HepG2 (cell line): ENCODE measurements at regions not wholly inside any gene's neighbourhood (a gene's known extent, or its start where the extent isn't known, plus 50 kb on each side); places are given as distances from the start of the nearest gene placed in this dataset.

Source experiments
- ATAC-seq: fragments of 200-7000 bp; cut with Tn5 transposase; 3 replicates; pipeline ENCODE4 v1.9.1; 2020; ENCODE audit warnings: mild to moderate bottlenecking, moderate library complexity
- BruUV-seq: library from RNA; stranded (reverse); fragments of 400-500 nt; replicated peaks from 2 replicates; lab custom pipeline; 2021; lab: Mats Ljungman, UMichigan
- CTCF ChIA-PET: fragments of 300-600 bp; formaldehyde crosslinking; extraction: SDS; loops from one replicate; lab custom pipeline; 2021; ENCODE audit warnings: low total read pairs, inconsistent platforms, low intra/inter-chr PET ratio; lab: Yijun Ruan, JAX
- POLR2A ChIA-PET: fragments of 350-600 bp; sonication (Branson Sonifier 250); formaldehyde crosslinking; loops from one replicate; lab custom pipeline; 2020; ENCODE audit warnings: antibody characterized with exemption, inconsistent platforms; lab: Yijun Ruan, JAX
- DNase-seq: peaks from one replicate; pipeline ENCODE4 v3.0.0-alpha.2; 2015; ENCODE audit warnings: low spot score
- FAIRE-seq: peaks from 3 replicates; lab custom pipeline; 2011; peaks lifted over from hg19 to GRCh38; lab: Jason Lieb, UNC
- H2AFZ ChIP-seq: one replicate; pipeline ENCODE4 v1.6.1; 2011; ENCODE audit warnings: low read length, inconsistent platforms
- H3K27ac ChIP-seq: fragments of 300-600 bp; 3 replicates; pipeline ENCODE4 v1.8.0; 2011; ENCODE audit warnings: mixed run types, mild to moderate bottlenecking, mixed read lengths, low read length, inconsistent platforms; ENCODE audit not compliant: insufficient read depth; ENCODE audit errors: extremely low read length
- H3K27me3 ChIP-seq, 2 experiments: fragments of 200-600 bp in 1 of 2; 2 replicates in 1 of 2; 3 replicates in 1 of 2; pipeline versions ENCODE4 v1.6.0 to v1.8.0; 2011; ENCODE audit warnings: low read length in 2 of 2, mild to moderate bottlenecking in 2 of 2, moderate library complexity in 2 of 2, inconsistent platforms in 1 of 2; ENCODE audit not compliant: insufficient read depth in 2 of 2, control insufficient read depth in 1 of 2
- H3K36me3 ChIP-seq, 2 experiments: fragments of 200-600 bp in 1 of 2; replicated peaks in 1 of 2; 2 replicates in 1 of 2; 3 replicates in 1 of 2; pipeline versions ENCODE4 v1.5.1 to v1.8.0; 2011; ENCODE audit warnings: low read length in 2 of 2, inconsistent platforms in 1 of 2; ENCODE audit not compliant: insufficient read depth in 2 of 2, control insufficient read depth in 1 of 2
- H3K4me1 ChIP-seq: 2 replicates; pipeline ENCODE4 v1.5.1; 2012; ENCODE audit warnings: low read length, inconsistent platforms; ENCODE audit not compliant: insufficient read depth
- H3K4me2 ChIP-seq: 2 replicates; pipeline ENCODE4 v1.6.0; 2011; ENCODE audit warnings: low read depth, low read length, inconsistent platforms
- H3K4me3 ChIP-seq, 3 experiments: fragments of 200-600 bp in 1 of 3; sonication (generic), shearing (Covaris generic) in 1 of 3; replicated peaks in 1 of 3; 2 replicates each; pipeline ENCODE4 v1.5.1; 2011 to 2016; ENCODE audit warnings: low read length in 3 of 3, inconsistent platforms in 2 of 3, low read depth in 2 of 3, mild to moderate bottlenecking in 2 of 3, control low read depth in 1 of 3, mixed read lengths in 1 of 3; ENCODE audit not compliant: insufficient read depth in 1 of 3
- H3K79me2 ChIP-seq: one replicate; pipeline ENCODE4 v1.6.1; 2011; ENCODE audit warnings: low read length, inconsistent platforms; ENCODE audit not compliant: insufficient read depth
- H3K9ac ChIP-seq: 2 replicates; pipeline ENCODE4 v1.6.0; 2011; ENCODE audit warnings: mild to moderate bottlenecking, low read depth, low read length, inconsistent platforms; ENCODE audit not compliant: insufficient read depth
- H3K9me3 ChIP-seq: 2 replicates; pipeline ENCODE4 v1.5.1; 2012; ENCODE audit warnings: mild to moderate bottlenecking, low read length
- H4K20me1 ChIP-seq: 2 replicates; pipeline ENCODE4 v1.6.0; 2011; ENCODE audit warnings: inconsistent platforms, mild to moderate bottlenecking, low read length, moderate library complexity; ENCODE audit not compliant: insufficient read depth
- CEBPG ChIP-seq: IDR thresholded peaks from 2 replicates; pipeline ENCODE4 v1.6.1; 2016
- DR1 ChIP-seq: sonication (generic); formaldehyde crosslinking; IDR thresholded peaks from 2 replicates; pipeline ENCODE4 v1.8.0; 2021; ENCODE audit warnings: mild to moderate bottlenecking, missing genetic modification reagents, inconsistent platforms
- EP300 ChIP-seq, 3 experiments: sonication (generic) in 1 of 3; formaldehyde crosslinking in 1 of 3; IDR thresholded peaks; 2 replicates each; pipeline versions ENCODE4 v1.5.1 to v1.6.1; 2011 to 2020; ENCODE audit warnings: low read depth in 2 of 3, low read length in 2 of 3, borderline replicate concordance in 1 of 3, improper control_type of control experiment in 1 of 3, mild to moderate bottlenecking in 1 of 3, missing genetic modification reagents in 1 of 3, moderate library complexity in 1 of 3
- FOXJ3 ChIP-seq: sonication (generic); formaldehyde crosslinking; IDR thresholded peaks from 2 replicates; pipeline ENCODE4 v1.4.0; 2020; ENCODE audit warnings: missing genetic modification reagents, mild to moderate bottlenecking, borderline replicate concordance
- HMG20B ChIP-seq: conservative IDR thresholded peaks from 2 replicates; pipeline ENCODE4 v1.6.1; 2016; ENCODE audit warnings: missing genetic modification reagents, missing compliant biosample characterization
- NFE2L1 ChIP-seq: sonication (generic); formaldehyde crosslinking; IDR thresholded peaks from 2 replicates; pipeline ENCODE4 v1.4.0; 2020; ENCODE audit warnings: missing genetic modification reagents, mild to moderate bottlenecking, borderline replicate concordance
- PPARG ChIP-seq: conservative IDR thresholded peaks from 2 replicates; pipeline ENCODE4 v1.6.1; 2016; ENCODE audit warnings: missing biosample characterization, missing genetic modification reagents
- SOX13 ChIP-seq, 3 experiments: fragments of 450-650 bp in 1 of 3; sonication (generic) in 1 of 3; formaldehyde crosslinking in 1 of 3; IDR thresholded peaks in 2 of 3; conservative IDR thresholded peaks in 1 of 3; 2 replicates each; pipeline versions ENCODE4 v1.5.0 to v1.6.1; 2016 to 2020; ENCODE audit warnings: antibody characterized with exemption in 1 of 3, mild to moderate bottlenecking in 1 of 3, missing compliant biosample characterization in 1 of 3, missing genetic modification reagents in 1 of 3, moderate library complexity in 1 of 3
- YEATS4 ChIP-seq: sonication (generic); formaldehyde crosslinking; IDR thresholded peaks from 2 replicates; pipeline ENCODE4 v1.4.0; 2020; ENCODE audit warnings: missing genetic modification reagents, borderline replicate concordance
- ZNF644 ChIP-seq: IDR thresholded peaks from 2 replicates; pipeline ENCODE4 v1.6.1; 2016; ENCODE audit warnings: low read depth
- WGBS: methylation state at CpG from one replicate; pipeline ENCODE4 v1.1.6; 2017; ENCODE audit warnings: low lambda C conversion rate; 5-methylcytosine and 5-hydroxymethylcytosine counted together
- in situ Hi-C: cut with HindIII; loops from 2 replicates; pipeline ENCODE4 v1.10.0; 2017; ENCODE audit warnings: low pct_unique_long_range_greater_than_20kb; ENCODE audit not compliant: extremely low pct_ligation_motif_present
- intact Hi-C: fragments of 100-400 bp; cut with micrococcal nuclease; formaldehyde crosslinking; loops from one replicate; pipeline ENCODE4 v1.10.0; 2022; ENCODE audit not compliant: unreplicated experiment
- TF ChIP-seq, protein P1 (sequence below): sonication (generic); formaldehyde crosslinking; IDR thresholded peaks from 2 replicates; pipeline ENCODE4 v1.8.1; 2022; ENCODE audit warnings: low read depth, mild to moderate bottlenecking, missing genetic modification reagents
- TF ChIP-seq, protein P2 (sequence below): sonication (generic); formaldehyde crosslinking; IDR thresholded peaks from 2 replicates; pipeline ENCODE4 v1.4.0; 2020; ENCODE audit warnings: mild to moderate bottlenecking, low read depth, missing genetic modification reagents

- Histone ChIP-seq H2AFZ (no peak overlapping the region), H3K27ac (peak overlapping the region; percentile 92), H3K36me3 (no peaks in the 10 kb centered on the region), H3K79me2 (no peaks in the 10 kb centered on the region), H3K4me2 (no peak overlapping the region), H3K9ac (no peak overlapping the region), H4K20me1 (no peaks in the 10 kb centered on the region)
- POLR2A ChIA-PET: interaction anchor here (1.7 to 4.0 kb wide), 4 partner anchors 10 to 120 kb away, joined by 4 to 27 read pairs (median 12); no protein-coding TSS in a partner anchor
- DNase-seq (no peak), ATAC-seq (no peak), FAIRE-seq (peak; percentile 36)
- no TSS peak for BruUV-seq
- in situ Hi-C loops: no loop called here
- no peak for TF ChIP-seq NFE2L1
- no peak for TF ChIP-seq SOX13 (IDR thresholded peaks at IDR 0.05)
- peak in 1 of 2 experiments; percentile 40; a peak in 2 of 4 replicates for TF ChIP-seq SOX13 (CRISPR knock-in tag; conservative IDR thresholded peaks at IDR 0.05 in 1 of 2, IDR thresholded peaks at IDR 0.05 in 1 of 2)
- peak; percentile 45 for TF ChIP-seq PPARG
- TF ChIP-seq EP300 (IDR thresholded peaks at IDR 0.05; ENCODE audit: low read depth in 2 of 2, low read length in 2 of 2): 0 out of 4 replicates have a peak, but pooled peaks of 1 of the 2 experiments have one; percentile 5
- no peak for TF ChIP-seq EP300 (CRISPR knock-in tag; IDR thresholded peaks at IDR 0.05; ENCODE audit: borderline replicate concordance)
- TF ChIP-seq, all 625 proteins: peak for 3
- H3K4me3 ChIP-seq: no peak overlapping the region
- CTCF ChIA-PET: no interaction called here
- H3K4me1 ChIP-seq: peaks cover 61% of the 10 kb centered on the region
- H3K9me3 ChIP-seq: no peaks in the 10 kb centered on the region
- intact Hi-C loops: no loop called here
- WGBS: 27% methylated on average over 1 of the region's 2 CpGs
- H3K27me3 ChIP-seq: no peaks in the 10 kb centered on the region
These were observed 214.9 kb upstream of the RPS6KA3 start for GRCh38 chrX:20481632-20482031.

DNA sequence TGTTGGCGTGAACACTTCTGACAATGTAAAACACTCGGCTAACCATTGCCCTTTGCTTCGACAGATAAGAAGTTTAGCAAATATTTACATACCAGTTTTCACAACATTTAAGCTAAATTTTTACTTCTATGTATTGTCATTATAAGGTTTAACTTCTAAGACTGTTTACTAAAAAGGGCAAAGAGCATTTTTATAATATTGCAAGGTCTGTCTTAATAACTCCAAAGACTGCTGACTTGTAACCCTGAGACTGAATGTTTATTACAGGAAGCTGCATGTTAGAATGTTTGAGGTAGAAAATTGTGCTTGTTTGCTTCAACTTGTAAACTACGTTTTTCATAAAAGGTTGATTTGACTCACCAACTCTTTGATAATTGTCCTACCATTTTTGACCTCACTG, 213.2 kb upstream of the RPS6KA3 start:
- H2AFZ ChIP-seq: no peak overlapping the region
- POLR2A ChIA-PET: interaction anchor here (0.7 to 4.0 kb wide), 11 partner anchors 9 to 214 kb away, joined by 3 to 27 read pairs (median 4); partner anchors contain the start of gene RPS6KA3
- H3K4me2 ChIP-seq: peak overlapping the region; percentile 55; the same call in 1 of the 2 replicates
- H3K27ac ChIP-seq: peak overlapping the region; percentile 92
- H3K27me3 ChIP-seq: no peaks in the 10 kb centered on the region
- peak; percentile 34 for ATAC-seq
- CTCF ChIA-PET: no interaction called here
- in situ Hi-C loops (no loop called here), intact Hi-C loops (loop anchor here (1.0 to 10.0 kb wide), 2 partner anchors 9 to 225 kb away; no protein-coding TSS in a partner anchor)
- no peaks in the 10 kb centered on the region for H3K36me3 ChIP-seq
- BruUV-seq: no TSS peak
- no peak overlapping the region; a peak in 1 of 6 replicates for H3K4me3 ChIP-seq
- no peaks in the 10 kb centered on the region for H4K20me1 ChIP-seq
- FAIRE-seq: peak; percentile 84
- no peaks in the 10 kb centered on the region for H3K79me2 ChIP-seq
- no peaks in the 10 kb centered on the region for H3K9me3 ChIP-seq
- H3K9ac ChIP-seq: peak overlapping the region; percentile 52; the same call in 1 of the 2 replicates
- WGBS: 0% methylated on average over 4 of the region's 4 CpGs
- peak; percentile 70 for DNase-seq
- H3K4me1 ChIP-seq: peaks cover 78% of the 10 kb centered on the region
- TF ChIP-seq FOXJ3 (CRISPR knock-in tag) (peak; percentile 75; the same call in 1 of the 2 replicates), CEBPG (peak; percentile 60), YEATS4 (CRISPR knock-in tag) (no peak), DR1 (CRISPR knock-in tag) (no peak), HMG20B (CRISPR knock-in tag) (no peak), ZNF644 (CRISPR knock-in tag) (no peak)
- TF ChIP-seq, protein P1, sequence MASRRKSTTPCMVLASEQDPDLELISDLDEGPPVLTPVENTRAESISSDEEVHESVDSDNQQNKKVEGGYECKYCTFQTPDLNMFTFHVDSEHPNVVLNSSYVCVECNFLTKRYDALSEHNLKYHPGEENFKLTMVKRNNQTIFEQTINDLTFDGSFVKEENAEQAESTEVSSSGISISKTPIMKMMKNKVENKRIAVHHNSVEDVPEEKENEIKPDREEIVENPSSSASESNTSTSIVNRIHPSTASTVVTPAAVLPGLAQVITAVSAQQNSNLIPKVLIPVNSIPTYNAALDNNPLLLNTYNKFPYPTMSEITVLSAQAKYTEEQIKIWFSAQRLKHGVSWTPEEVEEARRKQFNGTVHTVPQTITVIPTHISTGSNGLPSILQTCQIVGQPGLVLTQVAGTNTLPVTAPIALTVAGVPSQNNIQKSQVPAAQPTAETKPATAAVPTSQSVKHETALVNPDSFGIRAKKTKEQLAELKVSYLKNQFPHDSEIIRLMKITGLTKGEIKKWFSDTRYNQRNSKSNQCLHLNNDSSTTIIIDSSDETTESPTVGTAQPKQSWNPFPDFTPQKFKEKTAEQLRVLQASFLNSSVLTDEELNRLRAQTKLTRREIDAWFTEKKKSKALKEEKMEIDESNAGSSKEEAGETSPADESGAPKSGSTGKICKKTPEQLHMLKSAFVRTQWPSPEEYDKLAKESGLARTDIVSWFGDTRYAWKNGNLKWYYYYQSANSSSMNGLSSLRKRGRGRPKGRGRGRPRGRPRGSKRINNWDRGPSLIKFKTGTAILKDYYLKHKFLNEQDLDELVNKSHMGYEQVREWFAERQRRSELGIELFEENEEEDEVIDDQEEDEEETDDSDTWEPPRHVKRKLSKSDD (CRISPR knock-in tag): no peak
- TF ChIP-seq, protein P2, sequence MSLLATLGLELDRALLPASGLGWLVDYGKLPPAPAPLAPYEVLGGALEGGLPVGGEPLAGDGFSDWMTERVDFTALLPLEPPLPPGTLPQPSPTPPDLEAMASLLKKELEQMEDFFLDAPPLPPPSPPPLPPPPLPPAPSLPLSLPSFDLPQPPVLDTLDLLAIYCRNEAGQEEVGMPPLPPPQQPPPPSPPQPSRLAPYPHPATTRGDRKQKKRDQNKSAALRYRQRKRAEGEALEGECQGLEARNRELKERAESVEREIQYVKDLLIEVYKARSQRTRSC (CRISPR knock-in tag): no peak
